Activated CD8-positive, alpha-beta T cell treated with anti-CD3 and anti-CD28 coated beads for 36 hours (primary cell): ENCODE measurements at regions not wholly inside any gene's neighbourhood (a gene's known extent, or its start where the extent isn't known, plus 50 kb on each side); places are given as distances from the start of the nearest gene placed in this dataset.

Source experiments
- ATAC-seq: fragments of 200-7000 bp; cut with Tn5 transposase; one replicate; pipeline ENCODE4 v1.10.0; 2021; ENCODE audit warnings: mild to moderate bottlenecking, moderate library complexity
- CTCF ChIA-PET: fragments of 350-600 bp; sonication (Branson Sonifier 250); formaldehyde crosslinking; loops from one replicate; lab custom pipeline; 2021; ENCODE audit warnings: antibody characterized with exemption; lab: Charles Lee
- POLR2A ChIA-PET: fragments of 350-600 bp; sonication (Branson Sonifier 250); formaldehyde crosslinking; loops from one replicate; lab custom pipeline; 2021; ENCODE audit warnings: antibody characterized with exemption; lab: Charles Lee
- DNase-seq: peaks from one replicate; pipeline ENCODE4 v3.0.0-alpha.2; 2020
- H3K27ac Mint-ChIP-seq: one replicate; pipeline ENCODE4 v1.8.0; 2021; ENCODE audit warnings: mild to moderate bottlenecking, mixed read lengths
- H3K27me3 Mint-ChIP-seq: one replicate; pipeline ENCODE4 v1.8.0; 2021; ENCODE audit warnings: mixed read lengths
- H3K36me3 Mint-ChIP-seq: one replicate; pipeline ENCODE4 v1.8.0; 2021; ENCODE audit warnings: low read depth, mixed read lengths
- H3K4me1 Mint-ChIP-seq: one replicate; pipeline ENCODE4 v1.8.0; 2021; ENCODE audit warnings: low read depth, mixed read lengths
- H3K4me3 Mint-ChIP-seq: one replicate; pipeline ENCODE4 v1.8.0; 2021; ENCODE audit warnings: mild to moderate bottlenecking, moderate library complexity, mixed read lengths
- H3K9me3 Mint-ChIP-seq: one replicate; pipeline ENCODE4 v1.8.0; 2021; ENCODE audit warnings: mixed read lengths
- intact Hi-C: fragments of 100-400 bp; cut with micrococcal nuclease; formaldehyde crosslinking; loops from one replicate; pipeline ENCODE4 v1.10.0; 2022
- TF ChIP-seq, protein P1 (sequence below): fragments of 200-600 bp; IDR thresholded peaks from one replicate; pipeline ENCODE4 v1.8.0; 2022; ENCODE audit warnings: antibody characterized with exemption, mild to moderate bottlenecking

DNA sequence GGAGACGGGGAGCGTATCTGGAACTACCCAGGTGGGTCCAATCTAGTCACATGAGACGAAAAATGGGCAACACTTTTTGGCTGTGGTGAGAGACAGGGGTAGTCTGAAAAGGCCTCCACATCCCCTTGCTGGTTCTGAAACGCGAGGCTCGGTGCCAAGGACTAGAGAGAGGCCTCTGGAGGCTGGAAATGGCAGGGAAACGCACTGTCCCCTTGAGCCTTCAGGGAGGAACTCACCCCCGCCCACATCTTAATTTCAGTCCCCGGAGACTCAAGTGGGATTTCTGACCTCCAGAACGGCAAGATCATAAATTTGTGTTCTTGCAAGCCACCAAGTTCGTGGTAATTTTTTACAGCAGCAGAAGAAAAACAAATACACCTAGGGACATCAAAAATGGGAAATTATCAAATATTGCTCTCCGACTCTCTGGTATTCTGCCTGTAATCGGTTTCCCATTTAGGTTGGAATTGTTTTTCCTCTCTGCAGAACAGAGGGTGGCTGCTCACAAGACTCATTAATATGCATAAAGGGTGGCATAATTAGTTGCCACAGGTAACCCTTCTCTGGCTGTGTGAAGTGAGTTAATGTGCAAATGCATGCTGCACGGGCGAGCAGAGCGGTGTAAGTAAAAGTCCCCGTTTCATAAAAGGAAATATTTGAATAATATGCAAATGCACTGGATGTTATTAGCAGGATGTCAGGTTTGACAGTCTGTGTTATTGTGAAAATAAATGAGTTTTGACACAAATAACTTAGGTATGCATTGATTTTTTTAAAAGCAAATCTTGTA lies 185.7 kb downstream of the ARRDC4 start:
- TF ChIP-seq, protein P1, sequence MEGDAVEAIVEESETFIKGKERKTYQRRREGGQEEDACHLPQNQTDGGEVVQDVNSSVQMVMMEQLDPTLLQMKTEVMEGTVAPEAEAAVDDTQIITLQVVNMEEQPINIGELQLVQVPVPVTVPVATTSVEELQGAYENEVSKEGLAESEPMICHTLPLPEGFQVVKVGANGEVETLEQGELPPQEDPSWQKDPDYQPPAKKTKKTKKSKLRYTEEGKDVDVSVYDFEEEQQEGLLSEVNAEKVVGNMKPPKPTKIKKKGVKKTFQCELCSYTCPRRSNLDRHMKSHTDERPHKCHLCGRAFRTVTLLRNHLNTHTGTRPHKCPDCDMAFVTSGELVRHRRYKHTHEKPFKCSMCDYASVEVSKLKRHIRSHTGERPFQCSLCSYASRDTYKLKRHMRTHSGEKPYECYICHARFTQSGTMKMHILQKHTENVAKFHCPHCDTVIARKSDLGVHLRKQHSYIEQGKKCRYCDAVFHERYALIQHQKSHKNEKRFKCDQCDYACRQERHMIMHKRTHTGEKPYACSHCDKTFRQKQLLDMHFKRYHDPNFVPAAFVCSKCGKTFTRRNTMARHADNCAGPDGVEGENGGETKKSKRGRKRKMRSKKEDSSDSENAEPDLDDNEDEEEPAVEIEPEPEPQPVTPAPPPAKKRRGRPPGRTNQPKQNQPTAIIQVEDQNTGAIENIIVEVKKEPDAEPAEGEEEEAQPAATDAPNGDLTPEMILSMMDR = no peak
- H3K9me3 Mint-ChIP-seq = no peaks in the 10 kb centered on the region
- no peaks in the 10 kb centered on the region for H3K4me1 Mint-ChIP-seq
- ChIA-PET POLR2A (no interaction called here), CTCF (no interaction called here)
- H3K4me3 Mint-ChIP-seq = no peak overlapping the region
- H3K27ac Mint-ChIP-seq = no peak overlapping the region
- peaks cover 3% of the 10 kb centered on the region for H3K27me3 Mint-ChIP-seq
- ATAC-seq = no peak
- intact Hi-C loops = no loop called here
- no peaks in the 10 kb centered on the region for H3K36me3 Mint-ChIP-seq
- no peak for DNase-seq

DNA sequence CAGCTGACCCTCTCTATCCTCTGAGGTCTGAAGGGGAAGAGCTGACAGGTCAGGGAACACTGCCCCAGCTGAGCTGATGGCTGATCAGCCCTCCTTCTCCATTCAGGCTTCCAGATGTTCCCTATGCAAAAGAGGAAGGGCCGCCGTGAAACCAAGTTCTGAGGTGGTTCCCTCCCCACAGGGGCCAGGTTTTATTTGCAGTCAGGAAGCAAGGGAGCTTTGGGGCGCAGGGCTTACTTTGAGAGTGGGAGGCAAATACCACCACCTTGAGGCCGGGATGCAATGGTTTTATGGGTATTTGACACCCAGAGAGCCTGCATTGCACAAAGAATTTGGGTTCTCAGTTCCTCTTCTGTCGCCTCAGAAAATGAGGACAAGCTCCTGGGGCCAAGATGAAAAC lies 186.9 kb downstream of the ARRDC4 start:
- no peak overlapping the region for H3K27ac Mint-ChIP-seq
- no peaks in the 10 kb centered on the region for H3K9me3 Mint-ChIP-seq
- TF ChIP-seq, protein P1 = no peak
- no peaks in the 10 kb centered on the region for H3K4me1 Mint-ChIP-seq
- ChIA-PET POLR2A (interaction anchor here (1.0 kb wide), 1 partner anchor 54 kb away, joined by 4 read pairs; no protein-coding TSS in a partner anchor), CTCF (interaction anchor here (0.6 kb wide), 1 partner anchor 45 kb away, joined by 3 read pairs; no protein-coding TSS in a partner anchor)
- DNase-seq (no peak), ATAC-seq (no peak)
- H3K27me3 Mint-ChIP-seq = peaks cover 4% of the 10 kb centered on the region
- no peaks in the 10 kb centered on the region for H3K36me3 Mint-ChIP-seq
- no peak overlapping the region for H3K4me3 Mint-ChIP-seq
- intact Hi-C loops = no loop called here

DNA sequence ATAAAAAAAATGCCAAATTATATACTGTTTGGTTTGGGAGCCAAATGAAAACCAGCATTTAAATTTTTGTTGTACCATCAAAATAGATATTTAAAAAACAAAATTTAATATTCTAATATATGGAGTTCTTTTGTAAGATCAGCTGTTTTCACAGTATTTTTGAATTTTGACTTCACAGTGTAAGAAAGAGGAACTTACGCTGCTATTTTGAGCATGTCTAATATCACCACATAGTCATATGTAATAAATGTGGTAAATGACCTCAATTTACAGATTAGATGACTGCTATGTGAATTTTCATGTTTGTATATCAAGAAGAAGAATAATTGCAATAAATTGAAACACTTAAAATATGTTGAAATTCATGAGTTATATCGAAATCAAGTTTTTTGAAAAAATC lies 189.6 kb downstream of the ARRDC4 start:
- no peak overlapping the region for H3K4me3 Mint-ChIP-seq
- CTCF ChIA-PET = no interaction called here
- POLR2A ChIA-PET = interaction anchor here (0.7 kb wide), 1 partner anchor 154 kb away, joined by 3 read pairs; no protein-coding TSS in a partner anchor
- no peak overlapping the region for H3K27ac Mint-ChIP-seq
- H3K9me3 Mint-ChIP-seq = no peaks in the 10 kb centered on the region
- no peak for DNase-seq
- TF ChIP-seq, protein P1 = no peak
- H3K27me3 Mint-ChIP-seq = peaks cover 4% of the 10 kb centered on the region
- H3K36me3 Mint-ChIP-seq = no peaks in the 10 kb centered on the region
- intact Hi-C loops = no loop called here
- no peak for ATAC-seq
- H3K4me1 Mint-ChIP-seq = no peaks in the 10 kb centered on the region

DNA sequence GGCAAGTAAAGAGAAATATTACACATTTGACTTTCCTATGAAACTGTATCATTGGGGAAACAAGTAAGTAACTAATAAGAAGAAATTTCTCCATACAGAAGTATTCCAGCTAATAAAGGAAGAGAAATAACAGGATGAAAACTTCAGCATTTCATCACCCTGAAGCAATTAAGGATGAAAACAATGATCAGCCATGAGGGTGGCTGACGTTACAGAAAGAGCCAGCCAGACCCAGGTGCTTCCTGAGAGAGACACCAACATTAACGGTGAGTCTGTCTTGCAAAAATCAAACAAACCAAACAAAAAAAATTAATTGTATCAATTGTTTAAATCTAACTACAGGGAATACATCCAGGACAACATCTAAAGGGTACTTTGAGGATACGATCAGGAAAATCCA lies 190.0 kb downstream of the ARRDC4 start:
- Mint-ChIP-seq H3K4me3 (no peak overlapping the region), H3K36me3 (no peaks in the 10 kb centered on the region), H3K27ac (no peak overlapping the region), H3K4me1 (no peaks in the 10 kb centered on the region), H3K27me3 (peaks cover 3% of the 10 kb centered on the region), H3K9me3 (no peaks in the 10 kb centered on the region)
- ATAC-seq = no peak
- DNase-seq = no peak
- intact Hi-C loops = no loop called here
- ChIA-PET POLR2A (no interaction called here), CTCF (no interaction called here)
- TF ChIP-seq, protein P1 = no peak

DNA sequence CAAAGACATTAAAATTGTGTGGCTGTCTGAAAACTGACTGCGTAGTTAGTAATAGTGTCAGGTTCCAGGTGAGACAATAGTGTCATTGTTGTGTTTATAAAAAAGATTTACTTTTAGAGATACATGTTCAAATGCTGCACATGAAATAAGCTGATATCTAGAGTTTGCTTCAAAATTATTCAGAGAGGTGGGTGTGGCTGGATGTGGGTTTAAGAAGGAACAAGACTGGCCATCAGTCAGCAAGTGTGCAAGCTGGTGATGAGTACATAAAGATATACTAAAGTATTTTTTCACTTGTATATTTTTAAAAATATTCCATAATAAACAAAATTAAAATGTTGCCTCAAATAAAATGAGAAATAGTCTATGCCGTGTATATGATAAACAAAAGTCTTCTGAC lies 190.6 kb downstream of the ARRDC4 start:
- POLR2A ChIA-PET = no interaction called here
- intact Hi-C loops = no loop called here
- Mint-ChIP-seq H3K9me3 (no peaks in the 10 kb centered on the region), H3K4me1 (no peaks in the 10 kb centered on the region), H3K36me3 (no peaks in the 10 kb centered on the region), H3K4me3 (no peak overlapping the region), H3K27me3 (peaks cover 3% of the 10 kb centered on the region), H3K27ac (no peak overlapping the region)
- DNase-seq (no peak), ATAC-seq (no peak)
- TF ChIP-seq, protein P1 = no peak
- CTCF ChIA-PET = no interaction called here
